H1 (cell line): ENCODE measurements at regions not wholly inside any gene's neighbourhood (a gene's known extent, or its start where the extent isn't known, plus 50 kb on each side); places are given as distances from the start of the nearest gene placed in this dataset.

Experiments used
- CTCF ChIA-PET: fragments of 300-600 bp; sonication (Branson Sonifier 250); formaldehyde crosslinking; loops from one replicate; lab custom pipeline; 2021; ENCODE audit not compliant: partially characterized antibody; lab: Charles Lee
- POLR2A ChIA-PET: fragments of 300-600 bp; sonication (Branson Sonifier 250); formaldehyde crosslinking; loops from one replicate; lab custom pipeline; 2021; ENCODE audit warnings: inconsistent platforms; ENCODE audit not compliant: partially characterized antibody; lab: Charles Lee
- DNase-seq, 2 experiments: peaks; one replicate each; pipeline versions ENCODE4 v3.0.0 to v3.0.0-alpha.2; 2010 to 2022; ENCODE audit warnings: low spot score in 2 of 2, low read depth in 1 of 2, mixed read lengths in 1 of 2
- FAIRE-seq: peaks from 2 replicates; lab custom pipeline; 2011; peaks lifted over from hg19 to GRCh38; lab: Jason Lieb, UNC
- H2AFZ ChIP-seq: 2 replicates; pipeline ENCODE4 v1.8.1; 2012; ENCODE audit warnings: low read length, inconsistent platforms
- H2AK5ac ChIP-seq: 2 replicates; pipeline ENCODE4 v1.6.1; 2013; ENCODE audit warnings: low read depth, low read length
- H2BK120ac ChIP-seq: replicated peaks from 2 replicates; pipeline ENCODE3; 2013; ENCODE audit warnings: low read depth, low read length, inconsistent platforms
- H2BK12ac ChIP-seq: 2 replicates; pipeline ENCODE4 v1.6.1; 2013; ENCODE audit warnings: low read depth, low read length
- H2BK15ac ChIP-seq: 2 replicates; pipeline ENCODE4 v1.6.1; 2013; ENCODE audit warnings: low read length
- H2BK20ac ChIP-seq: 2 replicates; pipeline ENCODE4 v1.6.1; 2013; ENCODE audit warnings: low read length
- H2BK5ac ChIP-seq: 2 replicates; pipeline ENCODE4 v1.6.1; 2013; ENCODE audit warnings: low read depth, low read length
- H3K14ac ChIP-seq: 2 replicates; pipeline ENCODE4 v1.6.1; 2013; ENCODE audit warnings: inconsistent platforms; ENCODE audit not compliant: insufficient read length
- H3K18ac ChIP-seq: 2 replicates; pipeline ENCODE4 v1.6.1; 2013; ENCODE audit warnings: low read length; ENCODE audit errors: extremely low read depth
- H3K23ac ChIP-seq: 2 replicates; pipeline ENCODE4 v1.6.1; 2013; ENCODE audit warnings: inconsistent platforms; ENCODE audit not compliant: insufficient read length
- H3K23me2 ChIP-seq: 2 replicates; pipeline ENCODE4 v1.6.1; 2013; ENCODE audit warnings: low read depth, low read length
- H3K27ac ChIP-seq: 2 replicates; pipeline ENCODE4 v1.6.1; 2011; ENCODE audit warnings: low read depth, low read length, inconsistent platforms
- H3K27me3 ChIP-seq, 4 experiments: replicated peaks in 1 of 4; 1 replicate in 1 of 4; 2 replicates in 3 of 4; pipeline versions ENCODE4 v1.6.1 to v1.8.1; 2011 to 2013; ENCODE audit warnings: low read length in 3 of 4, mild to moderate bottlenecking in 3 of 4, inconsistent platforms in 2 of 4, mixed read lengths in 2 of 4, moderate library complexity in 1 of 4; ENCODE audit not compliant: control insufficient read depth in 3 of 4, insufficient read depth in 3 of 4; ENCODE audit errors: extremely low read depth in 1 of 4
- H3K36me3 ChIP-seq, 4 experiments: 2 replicates each; pipeline versions ENCODE4 v1.6.1 to v1.8.1; 2011 to 2013; ENCODE audit warnings: mild to moderate bottlenecking in 4 of 4, low read length in 3 of 4, moderate library complexity in 2 of 4, control low read depth in 1 of 4, inconsistent platforms in 1 of 4; ENCODE audit not compliant: insufficient read depth in 4 of 4, control insufficient read depth in 2 of 4
- H3K4ac ChIP-seq: replicated peaks from 2 replicates; pipeline ENCODE3; 2013; ENCODE audit warnings: low read length, low read depth, mixed read lengths, inconsistent platforms; ENCODE audit not compliant: insufficient read length
- H3K4me1 ChIP-seq, 4 experiments: replicated peaks in 1 of 4; 1 replicate in 1 of 4; 2 replicates in 3 of 4; pipeline versions ENCODE4 v1.6.1 to v1.8.1; 2011 to 2013; ENCODE audit warnings: low read length in 3 of 4, inconsistent platforms in 2 of 4, mixed read lengths in 1 of 4; ENCODE audit not compliant: insufficient read depth in 4 of 4, control insufficient read depth in 3 of 4
- H3K4me2 ChIP-seq, 2 experiments: 2 replicates each; pipeline versions ENCODE4 v1.6.1 to v1.8.1; 2011 to 2013; ENCODE audit warnings: low read depth in 2 of 2, low read length in 2 of 2, control low read depth in 1 of 2, inconsistent platforms in 1 of 2, mild to moderate bottlenecking in 1 of 2; ENCODE audit not compliant: insufficient read depth in 1 of 2
- H3K4me3 ChIP-seq, 4 experiments: fragments of 200-600, 300-600 bp in 1 of 4; sonication (generic), shearing (Covaris generic), sonication (Bioruptor Twin) in 1 of 4; 2 replicates each; pipeline versions ENCODE4 v1.5.1 to v1.8.1; 2011 to 2016; ENCODE audit warnings: low read length in 4 of 4, low read depth in 3 of 4, control low read depth in 2 of 4, inconsistent platforms in 2 of 4, mild to moderate bottlenecking in 2 of 4, mixed read lengths in 1 of 4, moderate library complexity in 1 of 4; ENCODE audit not compliant: insufficient read depth in 2 of 4; ENCODE audit errors: extremely low read depth in 1 of 4
- H3K56ac ChIP-seq: replicated peaks from 2 replicates; pipeline ENCODE3; 2013; ENCODE audit warnings: low read depth, mild to moderate bottlenecking, mixed read lengths, low read length, inconsistent platforms; ENCODE audit not compliant: insufficient read length
- H3K79me1 ChIP-seq: 2 replicates; pipeline ENCODE4 v1.6.1; 2013; ENCODE audit warnings: low read depth, low read length, control low read depth
- H3K79me2 ChIP-seq, 2 experiments: 2 replicates each; pipeline versions ENCODE4 v1.6.1 to v1.8.1; 2012 to 2013; ENCODE audit warnings: low read length in 2 of 2, mild to moderate bottlenecking in 2 of 2, inconsistent platforms in 1 of 2; ENCODE audit not compliant: insufficient read depth in 2 of 2, control insufficient read depth in 1 of 2
- H3K9ac ChIP-seq, 4 experiments: replicated peaks in 1 of 4; 1 replicate in 1 of 4; 2 replicates in 3 of 4; pipeline versions ENCODE4 v1.6.1 to v1.8.1; 2011 to 2013; ENCODE audit warnings: low read depth in 3 of 4, low read length in 3 of 4, control low read depth in 2 of 4, mild to moderate bottlenecking in 2 of 4, moderate library complexity in 2 of 4, inconsistent platforms in 1 of 4; ENCODE audit errors: extremely low read depth in 1 of 4
- H3K9me3 ChIP-seq, 2 experiments: 2 replicates each; pipeline versions ENCODE4 v1.6.1 to v1.8.1; 2012 to 2013; ENCODE audit warnings: mild to moderate bottlenecking in 2 of 2, moderate library complexity in 2 of 2, control low read depth in 1 of 2, inconsistent platforms in 1 of 2, low read depth in 1 of 2, low read length in 1 of 2, mixed read lengths in 1 of 2; ENCODE audit not compliant: insufficient read depth in 2 of 2
- H4K20me1 ChIP-seq, 2 experiments: replicated peaks in 1 of 2; 2 replicates each; pipeline versions ENCODE3 to v1.8.1; 2011 to 2013; ENCODE audit warnings: inconsistent platforms in 2 of 2, low read length in 2 of 2, mild to moderate bottlenecking in 1 of 2; ENCODE audit not compliant: insufficient read depth in 2 of 2, control insufficient read depth in 1 of 2
- H4K5ac ChIP-seq: 2 replicates; pipeline ENCODE4 v1.6.1; 2013; ENCODE audit warnings: low read length, low read depth, mixed read lengths, inconsistent platforms; ENCODE audit not compliant: insufficient read length
- H4K8ac ChIP-seq: 2 replicates; pipeline ENCODE4 v1.8.0; 2013; ENCODE audit warnings: mild to moderate bottlenecking, moderate library complexity, low read length, inconsistent platforms; ENCODE audit not compliant: insufficient read depth; ENCODE audit errors: extremely low read depth
- H4K91ac ChIP-seq: replicated peaks from 2 replicates; pipeline ENCODE3; 2013; ENCODE audit warnings: low read length, mixed read lengths, inconsistent platforms; ENCODE audit not compliant: insufficient read length
- BACH1 ChIP-seq: IDR thresholded peaks from 2 replicates; pipeline ENCODE4 v1.6.1; 2012; ENCODE audit warnings: low read length, improper control_type of control experiment
- EZH2 ChIP-seq: fragments of 200-600 bp; sonication (generic); IDR thresholded peaks from 2 replicates; pipeline ENCODE4 v1.7.1; 2012; ENCODE audit warnings: low read depth, mild to moderate bottlenecking, moderate library complexity, low read length, inconsistent platforms; ENCODE audit not compliant: severe bottlenecking
- GABPA ChIP-seq: IDR thresholded peaks from 2 replicates; pipeline ENCODE4 v1.6.1; 2011; ENCODE audit warnings: mild to moderate bottlenecking, low read length, moderate library complexity, borderline replicate concordance; ENCODE audit not compliant: insufficient read depth
- GTF2F1 ChIP-seq: IDR thresholded peaks from 2 replicates; pipeline ENCODE4 v1.6.1; 2012; ENCODE audit warnings: low read depth, low read length, improper control_type of control experiment, borderline replicate concordance
- POLR2AphosphoS5 ChIP-seq: IDR thresholded peaks from 2 replicates; pipeline ENCODE4 v1.6.1; 2011; ENCODE audit warnings: low read depth, low read length
- RAD21 ChIP-seq, 2 experiments: IDR thresholded peaks in 1 of 2; conservative IDR thresholded peaks in 1 of 2; 2 replicates each; pipeline ENCODE4 v1.6.1; 2011; ENCODE audit warnings: low read depth in 2 of 2, low read length in 2 of 2, improper control_type of control experiment in 1 of 2, inconsistent platforms in 1 of 2, mild to moderate bottlenecking in 1 of 2, moderate library complexity in 1 of 2
- RNF2 ChIP-seq: fragments of 200-900, 300-1000 bp; sonication (generic); IDR thresholded peaks from 2 replicates; pipeline ENCODE4 v1.7.1; 2016; ENCODE audit warnings: borderline replicate concordance, low read depth, mild to moderate bottlenecking, antibody characterized with exemption, low read length; ENCODE audit not compliant: poor library complexity, severe bottlenecking; ENCODE audit errors: missing control alignments
- SAP30 ChIP-seq: fragments of 300-600 bp; sonication (generic); IDR thresholded peaks from 2 replicates; pipeline ENCODE4 v1.7.1; 2012; ENCODE audit warnings: low read length, moderate library complexity, mild to moderate bottlenecking, inconsistent platforms; ENCODE audit not compliant: insufficient read depth, insufficient replicate concordance
- SP4 ChIP-seq: IDR thresholded peaks from 2 replicates; pipeline ENCODE4 v1.6.1; 2012; ENCODE audit warnings: low read length, inconsistent platforms
- SUZ12 ChIP-seq: fragments of 200-600 bp; sonication (generic); IDR thresholded peaks from 2 replicates; pipeline ENCODE4 v1.6.1; 2012; ENCODE audit warnings: mild to moderate bottlenecking, inconsistent platforms, low read length, moderate library complexity, mixed read lengths
- WGBS, 2 experiments: shearing (Covaris generic) in 1 of 2; methylation state at CpG; one replicate each; pipeline versions ENCODE4 v1.1.6 to v1.1.7; 2013 to 2015; ENCODE audit warnings: low lambda C conversion rate in 2 of 2, mixed read lengths in 2 of 2, inconsistent platforms in 1 of 2, low coverage in 1 of 2, missing lambda C conversion rate in 1 of 2; ENCODE audit not compliant: insufficient replicate concordance in 2 of 2, insufficient coverage in 1 of 2, insufficient read length in 1 of 2; ENCODE audit errors: extremely low coverage in 1 of 2, missing lambda C conversion rate in 1 of 2; 5-methylcytosine and 5-hydroxymethylcytosine counted together
- TF ChIP-seq, protein P1 (sequence below), 3 experiments: IDR thresholded peaks; 1 replicate in 2 of 3; 2 replicates in 1 of 3; pipeline versions ENCODE4 v1.5.1 to v1.6.1; 2011; ENCODE audit warnings: low read length in 3 of 3, mild to moderate bottlenecking in 3 of 3, inconsistent platforms in 2 of 3, low read depth in 1 of 3, moderate library complexity in 1 of 3; ENCODE audit not compliant: insufficient read depth in 1 of 3; ENCODE audit errors: control extremely low read depth in 1 of 3

DNA sequence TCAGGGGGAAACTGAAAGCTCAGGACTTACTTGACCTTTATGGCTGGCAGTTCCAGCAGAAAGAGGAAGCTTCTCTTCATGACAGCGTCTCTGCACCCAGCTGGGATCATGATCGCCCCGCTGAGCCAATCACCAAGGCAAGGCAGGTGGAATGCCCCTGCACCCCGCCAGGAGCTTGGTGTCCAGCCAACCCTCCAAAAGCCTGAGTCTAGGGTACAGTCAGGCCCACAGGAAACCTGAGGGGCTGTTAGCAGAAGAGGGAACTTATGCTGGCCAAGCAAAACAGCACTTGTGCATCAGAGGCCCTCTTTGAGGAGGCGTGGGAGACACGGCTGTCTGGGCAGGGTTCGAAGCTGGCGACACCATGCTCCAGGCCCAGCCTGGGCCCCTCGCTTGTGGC is 188.3 kb upstream of the GMDS start:
- H4K5ac ChIP-seq: no peak overlapping the region
- no peak overlapping the region for H2AFZ ChIP-seq
- H3K14ac ChIP-seq: no peak overlapping the region
- H3K4me2 ChIP-seq: no peak overlapping the region
- no peak overlapping the region for H3K56ac ChIP-seq
- H3K27ac ChIP-seq: no peak overlapping the region
- H3K4me3 ChIP-seq: no peak overlapping the region
- H3K23me2 ChIP-seq: no peaks in the 10 kb centered on the region
- no peak overlapping the region for H3K18ac ChIP-seq
- H4K20me1 ChIP-seq: no peaks in the 10 kb centered on the region
- no peak overlapping the region for H3K4ac ChIP-seq
- H3K79me1 ChIP-seq: no peaks in the 10 kb centered on the region
- no peak overlapping the region for H2BK120ac ChIP-seq
- no peak overlapping the region for H3K9ac ChIP-seq
- no peak overlapping the region for H2BK12ac ChIP-seq
- DNase-seq: no peak
- 0 out of 2 replicates have a peak overlapping the region, but pooled peaks have one; percentile 5 for H2BK5ac ChIP-seq
- H3K36me3 ChIP-seq: no peaks in the 10 kb centered on the region; a peak in 1 of 8 replicates
- H3K79me2 ChIP-seq: no peaks in the 10 kb centered on the region
- no peak overlapping the region for H4K8ac ChIP-seq
- POLR2A ChIA-PET: no interaction called here
- no peak overlapping the region for H2AK5ac ChIP-seq
- H3K23ac ChIP-seq: no peak overlapping the region
- no peak for FAIRE-seq
- no peaks in the 10 kb centered on the region for H3K27me3 ChIP-seq
- no peak overlapping the region; the same call in 1 of the 2 replicates for H2BK15ac ChIP-seq
- H3K9me3 ChIP-seq: no peaks in the 10 kb centered on the region
- no peak overlapping the region for H2BK20ac ChIP-seq
- 98% methylated on average over 9 of the region's 9 CpGs; no CpG with 5 or more reads in 1 of the 2 experiments for WGBS, 2 experiments
- no peak overlapping the region for H4K91ac ChIP-seq
- H3K4me1 ChIP-seq: peaks cover 0 to 2% (median 0%) of the 10 kb centered on the region in 4 experiments; a peak in 1 of 7 replicates
- CTCF ChIA-PET: interaction anchor here (1.0 to 1.2 kb wide), 3 partner anchors 10 to 227 kb away, joined by 3 read pairs; no protein-coding TSS in a partner anchor
- TF ChIP-seq EZH2: no peak
- TF ChIP-seq RNF2: no peak
- no peak for TF ChIP-seq POLR2AphosphoS5
- TF ChIP-seq RAD21 (IDR thresholded peaks at IDR 0.05 in 1 of 2, conservative IDR thresholded peaks at IDR 0.05 in 1 of 2; ENCODE audit: low read depth in 2 of 2, low read length in 2 of 2): no peak
- TF ChIP-seq GABPA: no peak
- no peak for TF ChIP-seq SAP30
- TF ChIP-seq SUZ12: no peak
- TF ChIP-seq, protein P1, sequence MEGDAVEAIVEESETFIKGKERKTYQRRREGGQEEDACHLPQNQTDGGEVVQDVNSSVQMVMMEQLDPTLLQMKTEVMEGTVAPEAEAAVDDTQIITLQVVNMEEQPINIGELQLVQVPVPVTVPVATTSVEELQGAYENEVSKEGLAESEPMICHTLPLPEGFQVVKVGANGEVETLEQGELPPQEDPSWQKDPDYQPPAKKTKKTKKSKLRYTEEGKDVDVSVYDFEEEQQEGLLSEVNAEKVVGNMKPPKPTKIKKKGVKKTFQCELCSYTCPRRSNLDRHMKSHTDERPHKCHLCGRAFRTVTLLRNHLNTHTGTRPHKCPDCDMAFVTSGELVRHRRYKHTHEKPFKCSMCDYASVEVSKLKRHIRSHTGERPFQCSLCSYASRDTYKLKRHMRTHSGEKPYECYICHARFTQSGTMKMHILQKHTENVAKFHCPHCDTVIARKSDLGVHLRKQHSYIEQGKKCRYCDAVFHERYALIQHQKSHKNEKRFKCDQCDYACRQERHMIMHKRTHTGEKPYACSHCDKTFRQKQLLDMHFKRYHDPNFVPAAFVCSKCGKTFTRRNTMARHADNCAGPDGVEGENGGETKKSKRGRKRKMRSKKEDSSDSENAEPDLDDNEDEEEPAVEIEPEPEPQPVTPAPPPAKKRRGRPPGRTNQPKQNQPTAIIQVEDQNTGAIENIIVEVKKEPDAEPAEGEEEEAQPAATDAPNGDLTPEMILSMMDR (IDR thresholded peaks at IDR 0.05; ENCODE audit: control extremely low read depth in 1 of 3, insufficient read depth in 1 of 3, low read depth in 1 of 3, low read length in 3 of 3): no peak
- TF ChIP-seq GTF2F1: no peak
- no peak for TF ChIP-seq BACH1
- no peak for TF ChIP-seq SP4
